ENCODE measurements at regions not wholly inside any gene's neighbourhood (a gene's known extent, or its start where the extent isn't known, plus 50 kb on each side); places are given as distances from the start of the nearest gene placed in this dataset.
"Not testable (repeated sequence)": the region's sequence is repeated elsewhere in the genome, so short reads cannot be mapped to it uniquely, and the experiment has no call there.

DNA sequence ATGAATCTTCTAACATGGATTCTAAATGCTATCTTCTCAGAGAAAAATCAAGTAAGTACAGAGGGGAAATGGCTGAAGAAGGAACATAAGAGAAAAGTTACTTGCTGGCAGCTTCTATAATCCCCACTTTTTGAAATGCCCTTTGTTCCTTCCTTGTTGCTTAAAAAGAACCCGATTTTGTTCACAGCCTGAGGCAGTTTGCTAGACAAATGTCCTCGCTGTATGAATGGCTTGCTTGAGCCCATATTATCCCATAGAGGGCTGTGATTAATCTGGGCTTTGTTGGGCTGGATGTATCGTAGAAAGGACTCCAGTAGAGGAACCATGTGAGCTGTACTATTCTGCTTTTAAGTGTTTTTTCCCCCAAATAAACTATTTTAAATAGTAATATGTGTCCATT lies 134.3 kb upstream of the FGF13 start:
- Histone ChIP-seq H3K4me3 (ENCODE audit: severe bottlenecking) (no peak overlapping the region), H3K27me3 (ENCODE audit: insufficient read depth, poor library complexity, severe bottlenecking) (no peaks in the 10 kb centered on the region), H3K9me3 (ENCODE audit: severe bottlenecking) (no peaks in the 10 kb centered on the region), H3K4me1 (ENCODE audit: insufficient read depth, poor library complexity, severe bottlenecking) (no peaks in the 10 kb centered on the region), H3K27ac (ENCODE audit: poor library complexity, severe bottlenecking) (no peak overlapping the region), H3K36me3 (ENCODE audit: low read depth) (no peaks in the 10 kb centered on the region)
- TF ChIP-seq, protein P1, sequence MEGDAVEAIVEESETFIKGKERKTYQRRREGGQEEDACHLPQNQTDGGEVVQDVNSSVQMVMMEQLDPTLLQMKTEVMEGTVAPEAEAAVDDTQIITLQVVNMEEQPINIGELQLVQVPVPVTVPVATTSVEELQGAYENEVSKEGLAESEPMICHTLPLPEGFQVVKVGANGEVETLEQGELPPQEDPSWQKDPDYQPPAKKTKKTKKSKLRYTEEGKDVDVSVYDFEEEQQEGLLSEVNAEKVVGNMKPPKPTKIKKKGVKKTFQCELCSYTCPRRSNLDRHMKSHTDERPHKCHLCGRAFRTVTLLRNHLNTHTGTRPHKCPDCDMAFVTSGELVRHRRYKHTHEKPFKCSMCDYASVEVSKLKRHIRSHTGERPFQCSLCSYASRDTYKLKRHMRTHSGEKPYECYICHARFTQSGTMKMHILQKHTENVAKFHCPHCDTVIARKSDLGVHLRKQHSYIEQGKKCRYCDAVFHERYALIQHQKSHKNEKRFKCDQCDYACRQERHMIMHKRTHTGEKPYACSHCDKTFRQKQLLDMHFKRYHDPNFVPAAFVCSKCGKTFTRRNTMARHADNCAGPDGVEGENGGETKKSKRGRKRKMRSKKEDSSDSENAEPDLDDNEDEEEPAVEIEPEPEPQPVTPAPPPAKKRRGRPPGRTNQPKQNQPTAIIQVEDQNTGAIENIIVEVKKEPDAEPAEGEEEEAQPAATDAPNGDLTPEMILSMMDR (IDR thresholded peaks at IDR 0.05; ENCODE audit: poor library complexity, severe bottlenecking): no peak
- no peak for ATAC-seq (ENCODE audit: low read depth)
- DNase-seq (ENCODE audit: low spot score): no peak

- not testable (repeated sequence) for H3K4me3 ChIP-seq (ENCODE audit: severe bottlenecking); ATAC-seq (ENCODE audit: low read depth); DNase-seq (ENCODE audit: low spot score); H3K4me1 ChIP-seq (ENCODE audit: insufficient read depth, poor library complexity, severe bottlenecking); H3K36me3 ChIP-seq (ENCODE audit: low read depth); H3K9me3 ChIP-seq (ENCODE audit: severe bottlenecking); H3K27me3 ChIP-seq (ENCODE audit: insufficient read depth, poor library complexity, severe bottlenecking); H3K27ac ChIP-seq (ENCODE audit: poor library complexity, severe bottlenecking)
These were observed 95.9 kb upstream of the FGF13 start for GRCh38 chrX:138807400-138807799.

DNA sequence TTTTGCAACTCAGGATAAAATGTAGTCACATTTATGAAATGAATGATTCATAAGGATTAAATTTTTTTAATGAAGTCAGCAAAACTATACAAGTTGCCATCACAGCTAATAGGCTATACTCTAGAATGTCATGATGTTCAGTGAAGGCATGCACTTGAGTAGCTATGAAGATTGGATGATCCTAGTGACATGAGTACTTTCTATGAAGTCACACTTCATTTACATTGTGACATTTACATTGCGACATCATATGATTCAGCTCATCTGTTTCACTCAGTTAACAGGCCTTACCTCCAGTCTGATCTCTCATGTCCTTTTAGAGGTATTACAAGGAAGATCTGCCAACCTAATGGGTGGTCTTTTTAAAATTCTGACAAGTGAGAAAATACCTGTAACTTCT lies 82.7 kb upstream of the FGF13 start:
- ATAC-seq (ENCODE audit: low read depth) (no peak), DNase-seq (ENCODE audit: low spot score) (no peak)
- no peaks in the 10 kb centered on the region for H3K9me3 ChIP-seq (ENCODE audit: severe bottlenecking)
- H3K36me3 ChIP-seq (ENCODE audit: low read depth): no peaks in the 10 kb centered on the region
- no peak overlapping the region for H3K27ac ChIP-seq (ENCODE audit: poor library complexity, severe bottlenecking)
- TF ChIP-seq, protein P1 (IDR thresholded peaks at IDR 0.05; ENCODE audit: poor library complexity, severe bottlenecking): no peak
- H3K4me1 ChIP-seq (ENCODE audit: insufficient read depth, poor library complexity, severe bottlenecking): no peaks in the 10 kb centered on the region
- H3K27me3 ChIP-seq (ENCODE audit: insufficient read depth, poor library complexity, severe bottlenecking): no peaks in the 10 kb centered on the region
- no peak overlapping the region for H3K4me3 ChIP-seq (ENCODE audit: severe bottlenecking)

GRCh38 chrX:138791551-138791950 lies 80.0 kb upstream of the FGF13 start:
- TF ChIP-seq, protein P1 (IDR thresholded peaks at IDR 0.05; ENCODE audit: poor library complexity, severe bottlenecking): no peak
- no peak overlapping the region for H3K4me3 ChIP-seq (ENCODE audit: severe bottlenecking)
- no peaks in the 10 kb centered on the region for H3K36me3 ChIP-seq (ENCODE audit: low read depth)
- no peaks in the 10 kb centered on the region for H3K27me3 ChIP-seq (ENCODE audit: insufficient read depth, poor library complexity, severe bottlenecking)
- H3K9me3 ChIP-seq (ENCODE audit: severe bottlenecking): no peaks in the 10 kb centered on the region
- no peaks in the 10 kb centered on the region for H3K4me1 ChIP-seq (ENCODE audit: insufficient read depth, poor library complexity, severe bottlenecking)
- ATAC-seq (ENCODE audit: low read depth) (no peak), DNase-seq (ENCODE audit: low spot score) (no peak)
- no peak overlapping the region for H3K27ac ChIP-seq (ENCODE audit: poor library complexity, severe bottlenecking)

DNA sequence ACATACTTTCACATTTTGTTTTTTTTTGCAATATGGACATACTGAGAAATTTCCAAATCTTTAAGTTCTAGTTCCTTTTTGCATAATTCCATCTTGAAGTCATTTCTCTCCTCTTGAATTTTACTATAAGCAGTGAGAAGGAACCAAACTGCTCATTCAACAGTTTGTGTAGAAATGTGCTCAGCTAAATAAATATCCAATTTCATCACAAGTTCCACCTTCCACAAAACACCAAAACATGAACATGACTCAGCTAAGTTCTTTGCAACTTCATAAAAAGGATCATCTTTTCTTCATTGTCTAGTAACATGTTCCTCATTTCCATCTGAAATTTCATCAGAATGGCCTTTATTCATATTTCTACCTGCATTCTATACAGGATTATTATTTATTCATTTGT lies 77.3 kb upstream of the FGF13 start:
- Histone ChIP-seq H3K27ac (ENCODE audit: poor library complexity, severe bottlenecking) (no peak overlapping the region), H3K27me3 (ENCODE audit: insufficient read depth, poor library complexity, severe bottlenecking) (no peaks in the 10 kb centered on the region), H3K36me3 (ENCODE audit: low read depth) (no peaks in the 10 kb centered on the region), H3K4me1 (ENCODE audit: insufficient read depth, poor library complexity, severe bottlenecking) (no peaks in the 10 kb centered on the region), H3K4me3 (ENCODE audit: severe bottlenecking) (no peak overlapping the region), H3K9me3 (ENCODE audit: severe bottlenecking) (no peaks in the 10 kb centered on the region)
- TF ChIP-seq, protein P1 (IDR thresholded peaks at IDR 0.05; ENCODE audit: poor library complexity, severe bottlenecking): no peak
- no peak for DNase-seq (ENCODE audit: low spot score)
- no peak for ATAC-seq (ENCODE audit: low read depth)

DNA sequence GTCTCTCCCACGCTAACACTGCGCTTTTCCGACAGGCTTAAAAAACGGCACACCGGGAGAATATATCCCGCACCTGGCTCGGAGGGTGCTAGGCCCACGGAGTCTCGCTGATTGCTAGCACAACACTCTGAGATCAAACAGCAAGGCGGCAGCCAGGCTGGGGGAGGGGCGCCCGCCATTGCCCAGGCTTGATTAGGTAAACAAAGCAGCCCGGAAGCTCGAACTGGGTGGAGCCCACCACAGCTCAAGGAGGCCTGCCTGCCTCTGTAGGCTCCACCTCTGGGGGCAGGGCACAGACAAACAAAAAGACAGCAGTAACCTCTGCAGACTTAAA lies 67.0 kb upstream of the FGF13 start:
- not testable (repeated sequence) for H3K9me3 ChIP-seq (ENCODE audit: severe bottlenecking); ATAC-seq (ENCODE audit: low read depth); H3K27ac ChIP-seq (ENCODE audit: poor library complexity, severe bottlenecking); DNase-seq (ENCODE audit: low spot score); H3K4me3 ChIP-seq (ENCODE audit: severe bottlenecking); H3K27me3 ChIP-seq (ENCODE audit: insufficient read depth, poor library complexity, severe bottlenecking); H3K4me1 ChIP-seq (ENCODE audit: insufficient read depth, poor library complexity, severe bottlenecking); H3K36me3 ChIP-seq (ENCODE audit: low read depth)

DNA sequence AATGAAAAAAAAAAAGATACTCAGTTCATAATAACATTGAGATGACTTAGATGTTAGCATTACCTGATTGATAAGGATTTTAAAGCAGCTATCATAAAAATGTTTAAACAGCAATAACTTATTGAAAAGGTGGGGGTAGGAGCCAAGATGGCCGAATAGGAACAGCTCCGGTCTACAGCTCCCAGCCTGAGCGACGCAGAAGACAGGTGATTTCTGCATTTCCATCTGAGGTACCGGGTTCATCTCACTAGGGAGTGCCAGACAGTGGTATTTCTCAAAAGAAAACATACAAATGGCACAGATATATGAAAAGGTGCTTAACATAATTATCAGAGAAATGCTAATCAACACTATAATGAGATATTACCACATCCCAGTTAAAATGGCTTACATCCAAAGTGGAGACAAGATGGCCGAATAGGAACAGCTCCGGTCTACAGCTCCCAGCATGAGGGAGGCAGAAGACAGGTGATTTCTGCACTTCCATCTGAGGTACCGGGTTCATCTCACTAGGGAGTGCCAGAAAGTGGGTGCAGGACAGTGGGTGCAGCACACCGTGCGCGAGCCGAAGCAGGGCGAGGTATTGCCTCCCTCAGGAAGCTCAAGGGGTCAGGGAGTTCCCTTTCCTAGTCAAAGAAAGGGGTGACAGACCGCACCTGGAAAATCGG lies 66.5 kb upstream of the FGF13 start:
- not testable (repeated sequence) for ATAC-seq (ENCODE audit: low read depth); H3K36me3 ChIP-seq (ENCODE audit: low read depth); H3K27ac ChIP-seq (ENCODE audit: poor library complexity, severe bottlenecking); H3K27me3 ChIP-seq (ENCODE audit: insufficient read depth, poor library complexity, severe bottlenecking); H3K4me1 ChIP-seq (ENCODE audit: insufficient read depth, poor library complexity, severe bottlenecking); H3K4me3 ChIP-seq (ENCODE audit: severe bottlenecking); DNase-seq (ENCODE audit: low spot score); H3K9me3 ChIP-seq (ENCODE audit: severe bottlenecking)

Data from RWPE2 (cell line).